Activated naive CD8-positive, alpha-beta T cell treated with anti-CD3 and anti-CD28 coated beads, Interleukin-2, amount 10 ng/mL, durations not matched to agents 7 days and 5 days (primary cell): ENCODE measurements at regions not wholly inside any gene's neighbourhood (a gene's known extent, or its start where the extent isn't known, plus 50 kb on each side); places are given as distances from the start of the nearest gene placed in this dataset.
"Not testable (repeated sequence)": the region's sequence is repeated elsewhere in the genome, so short reads cannot be mapped to it uniquely, and the experiment has no call there.

ENCODE experiments used
- ATAC-seq: fragments of 150-1000 bp; cut with Tn5 transposase; one replicate; pipeline ENCODE4 v1.10.0; 2021; ENCODE audit warnings: low read depth, moderate library complexity
- POLR2A ChIA-PET: fragments of 350-600 bp; sonication (Branson Sonifier 250); formaldehyde crosslinking; loops from one replicate; lab custom pipeline; 2021; ENCODE audit warnings: antibody characterized with exemption; lab: Charles Lee
- DNase-seq: peaks from one replicate; pipeline ENCODE4 v3.0.0; 2021
- H3K27ac Mint-ChIP-seq: one replicate; pipeline ENCODE4 v1.8.0; 2022; ENCODE audit warnings: mild to moderate bottlenecking, mixed read lengths
- H3K27me3 Mint-ChIP-seq: one replicate; pipeline ENCODE4 v1.8.0; 2022; ENCODE audit warnings: mild to moderate bottlenecking, moderate library complexity, mixed read lengths
- H3K36me3 Mint-ChIP-seq: one replicate; pipeline ENCODE4 v1.8.0; 2021; ENCODE audit warnings: mild to moderate bottlenecking, mixed read lengths
- H3K4me1 Mint-ChIP-seq: one replicate; pipeline ENCODE4 v1.8.0; 2021; ENCODE audit warnings: mixed read lengths
- H3K4me3 Mint-ChIP-seq: one replicate; pipeline ENCODE4 v1.8.0; 2022; ENCODE audit warnings: mild to moderate bottlenecking, moderate library complexity, mixed read lengths
- H3K9me3 Mint-ChIP-seq: one replicate; pipeline ENCODE4 v1.8.0; 2021; ENCODE audit warnings: mixed read lengths

- H3K4me3 Mint-ChIP-seq, POLR2A ChIA-PET: not testable (repeated sequence)
These were observed 66.4 kb upstream of the SLC66A3 start for GRCh38 chr2:11088821-11089220.

GRCh38 chr2:11090187-11090586 is 65.1 kb upstream of the SLC66A3 start:
- H3K27ac Mint-ChIP-seq, result no peak overlapping the region
- no peaks in the 10 kb centered on the region for H3K4me1 Mint-ChIP-seq
- no peaks in the 10 kb centered on the region for H3K36me3 Mint-ChIP-seq
- POLR2A ChIA-PET, result no interaction called here
- H3K27me3 Mint-ChIP-seq, result peaks cover 20% of the 10 kb centered on the region
- ATAC-seq, result peak; percentile 47
- no peak overlapping the region for H3K4me3 Mint-ChIP-seq
- no peaks in the 10 kb centered on the region for H3K9me3 Mint-ChIP-seq
- DNase-seq, result no peak

More at GRCh38 chr2:11088821-11089220, 66.4 kb upstream of the SLC66A3 start:
- not testable (repeated sequence) for H3K9me3 Mint-ChIP-seq, H3K4me1 Mint-ChIP-seq, ATAC-seq, H3K36me3 Mint-ChIP-seq, H3K27ac Mint-ChIP-seq, DNase-seq
- H3K27me3 Mint-ChIP-seq, result peaks cover 20% of the 10 kb centered on the region

GRCh38 chr2:11092701-11093335 is 62.4 kb upstream of the SLC66A3 start:
- Mint-ChIP-seq H3K27ac (no peak overlapping the region), H3K9me3 (no peaks in the 10 kb centered on the region), H3K4me3 (no peak overlapping the region), H3K27me3 (peaks cover 6% of the 10 kb centered on the region), H3K36me3 (no peaks in the 10 kb centered on the region), H3K4me1 (peaks cover 2% of the 10 kb centered on the region)
- POLR2A ChIA-PET, result interaction anchor here (0.7 kb wide), 1 partner anchor 662 kb away, joined by 4 read pairs; no protein-coding TSS in a partner anchor
- no peak for DNase-seq
- peak; percentile 30 for ATAC-seq

- POLR2A ChIA-PET, result interaction anchor here (0.7 kb wide), 1 partner anchor 662 kb away, joined by 4 read pairs; no protein-coding TSS in a partner anchor
- Mint-ChIP-seq H3K9me3 (no peaks in the 10 kb centered on the region), H3K27ac (no peak overlapping the region), H3K27me3 (peaks cover 5% of the 10 kb centered on the region), H3K4me3 (no peak overlapping the region), H3K36me3 (no peaks in the 10 kb centered on the region), H3K4me1 (peaks cover 2% of the 10 kb centered on the region)
- DNase-seq, result no peak
- no peak for ATAC-seq
These were observed 61.8 kb upstream of the SLC66A3 start for GRCh38 chr2:11093467-11093866.

GRCh38 chr2:11094021-11094810 is 61.1 kb upstream of the SLC66A3 start:
- DNase-seq, result no peak
- no peak for ATAC-seq
- no peak overlapping the region for H3K4me3 Mint-ChIP-seq
- no peaks in the 10 kb centered on the region for H3K9me3 Mint-ChIP-seq
- H3K4me1 Mint-ChIP-seq, result peaks cover 2% of the 10 kb centered on the region
- POLR2A ChIA-PET, result no interaction called here
- H3K27ac Mint-ChIP-seq, result no peak overlapping the region
- H3K36me3 Mint-ChIP-seq, result no peaks in the 10 kb centered on the region
- peaks cover 4% of the 10 kb centered on the region for H3K27me3 Mint-ChIP-seq

- Mint-ChIP-seq H3K27ac (no peak overlapping the region), H3K9me3 (no peaks in the 10 kb centered on the region), H3K4me3 (no peak overlapping the region), H3K4me1 (peaks cover 2% of the 10 kb centered on the region), H3K27me3 (peaks cover 3% of the 10 kb centered on the region), H3K36me3 (no peaks in the 10 kb centered on the region)
- POLR2A ChIA-PET, result no interaction called here
- ATAC-seq, result no peak
- no peak for DNase-seq
These were observed 58.7 kb upstream of the SLC66A3 start for GRCh38 chr2:11096591-11096990.

GRCh38 chr2:11097038-11097720 is 58.1 kb upstream of the SLC66A3 start:
- peaks cover 2% of the 10 kb centered on the region for H3K4me1 Mint-ChIP-seq
- POLR2A ChIA-PET, result no interaction called here
- no peak for DNase-seq

GRCh38 chr2:11097854-11098387 is 57.3 kb upstream of the SLC66A3 start:
- Mint-ChIP-seq H3K4me3 (no peak overlapping the region), H3K4me1 (peaks cover 2% of the 10 kb centered on the region), H3K27me3 (peaks cover 2% of the 10 kb centered on the region), H3K27ac (no peak overlapping the region), H3K9me3 (no peaks in the 10 kb centered on the region), H3K36me3 (no peaks in the 10 kb centered on the region)
- no peak for DNase-seq
- no peak for ATAC-seq
- POLR2A ChIA-PET, result no interaction called here

More at GRCh38 chr2:11097038-11097720, 58.1 kb upstream of the SLC66A3 start:
- Mint-ChIP-seq H3K9me3 (no peaks in the 10 kb centered on the region), H3K27ac (no peak overlapping the region), H3K36me3 (no peaks in the 10 kb centered on the region), H3K4me3 (no peak overlapping the region), H3K27me3 (peaks cover 3% of the 10 kb centered on the region)
- ATAC-seq, result no peak

- no peak for DNase-seq
- peaks cover 2% of the 10 kb centered on the region for H3K4me1 Mint-ChIP-seq
- H3K9me3 Mint-ChIP-seq, result no peaks in the 10 kb centered on the region
- peaks cover 2% of the 10 kb centered on the region for H3K27me3 Mint-ChIP-seq
- POLR2A ChIA-PET, result no interaction called here
- ATAC-seq, result no peak
- H3K27ac Mint-ChIP-seq, result no peak overlapping the region
- no peaks in the 10 kb centered on the region for H3K36me3 Mint-ChIP-seq
- H3K4me3 Mint-ChIP-seq, result no peak overlapping the region
These were observed 55.9 kb upstream of the SLC66A3 start for GRCh38 chr2:11099122-11100065.

GRCh38 chr2:11100130-11100529 is 55.1 kb upstream of the SLC66A3 start:
- POLR2A ChIA-PET, result no interaction called here
- Mint-ChIP-seq H3K27me3 (peaks cover 2% of the 10 kb centered on the region), H3K4me1 (peaks cover 2% of the 10 kb centered on the region), H3K36me3 (no peaks in the 10 kb centered on the region), H3K9me3 (no peaks in the 10 kb centered on the region), H3K27ac (no peak overlapping the region), H3K4me3 (no peak overlapping the region)
- no peak for ATAC-seq
- no peak for DNase-seq

- Mint-ChIP-seq H3K27ac (no peak overlapping the region), H3K9me3 (no peaks in the 10 kb centered on the region), H3K4me1 (no peaks in the 10 kb centered on the region), H3K4me3 (no peak overlapping the region), H3K27me3 (peaks cover 2% of the 10 kb centered on the region), H3K36me3 (no peaks in the 10 kb centered on the region)
- ATAC-seq, result no peak
- POLR2A ChIA-PET, result no interaction called here
- DNase-seq, result no peak
These were observed 54.3 kb upstream of the SLC66A3 start for GRCh38 chr2:11100976-11101375.

GRCh38 chr2:11101430-11101829 is 53.8 kb upstream of the SLC66A3 start:
- Mint-ChIP-seq H3K4me1 (no peaks in the 10 kb centered on the region), H3K4me3 (no peak overlapping the region), H3K36me3 (no peaks in the 10 kb centered on the region), H3K27ac (no peak overlapping the region), H3K9me3 (no peaks in the 10 kb centered on the region), H3K27me3 (peaks cover 2% of the 10 kb centered on the region)
- ATAC-seq (no peak), DNase-seq (no peak)
- POLR2A ChIA-PET, result no interaction called here
